LHCN-M2 (cell line): ENCODE measurements at regions not wholly inside any gene's neighbourhood (a gene's known extent, or its start where the extent isn't known, plus 50 kb on each side); places are given as distances from the start of the nearest gene placed in this dataset.
"Not testable (repeated sequence)": the region's sequence is repeated elsewhere in the genome, so short reads cannot be mapped to it uniquely, and the experiment has no call there.

Source experiments
- DNase-seq: peaks from one replicate; pipeline ENCODE4 v3.0.0-alpha.2; 2012; ENCODE audit warnings: low read depth

DNA sequence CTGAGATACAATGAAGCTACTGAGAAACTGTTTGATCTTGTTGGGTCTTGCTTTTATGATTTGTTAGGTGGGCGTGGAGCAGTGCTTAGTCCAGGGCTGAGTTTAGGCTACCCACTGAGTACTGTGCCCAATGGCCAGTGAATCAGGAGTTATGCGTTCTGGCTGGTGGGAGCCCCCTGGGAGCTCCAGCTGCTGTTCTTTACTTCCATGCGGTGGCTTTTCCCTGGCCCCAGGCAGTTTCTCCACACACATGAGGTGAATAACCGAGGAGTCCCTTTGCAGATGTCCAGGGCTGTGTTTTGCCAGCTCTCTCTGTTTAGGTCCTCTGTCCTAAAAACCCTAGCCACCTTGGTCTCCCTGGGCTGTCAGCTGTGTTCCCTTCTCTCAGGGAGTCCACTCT lies 106.5 kb downstream of the KLF13 start:
- DNase-seq, result no peak

- DNase-seq, result no peak
These were observed 106.9 kb downstream of the KLF13 start for GRCh38 chr15:31433574-31433973.

- no peak for DNase-seq
These were observed 107.6 kb downstream of the KLF13 start for GRCh38 chr15:31434275-31434587.

DNA sequence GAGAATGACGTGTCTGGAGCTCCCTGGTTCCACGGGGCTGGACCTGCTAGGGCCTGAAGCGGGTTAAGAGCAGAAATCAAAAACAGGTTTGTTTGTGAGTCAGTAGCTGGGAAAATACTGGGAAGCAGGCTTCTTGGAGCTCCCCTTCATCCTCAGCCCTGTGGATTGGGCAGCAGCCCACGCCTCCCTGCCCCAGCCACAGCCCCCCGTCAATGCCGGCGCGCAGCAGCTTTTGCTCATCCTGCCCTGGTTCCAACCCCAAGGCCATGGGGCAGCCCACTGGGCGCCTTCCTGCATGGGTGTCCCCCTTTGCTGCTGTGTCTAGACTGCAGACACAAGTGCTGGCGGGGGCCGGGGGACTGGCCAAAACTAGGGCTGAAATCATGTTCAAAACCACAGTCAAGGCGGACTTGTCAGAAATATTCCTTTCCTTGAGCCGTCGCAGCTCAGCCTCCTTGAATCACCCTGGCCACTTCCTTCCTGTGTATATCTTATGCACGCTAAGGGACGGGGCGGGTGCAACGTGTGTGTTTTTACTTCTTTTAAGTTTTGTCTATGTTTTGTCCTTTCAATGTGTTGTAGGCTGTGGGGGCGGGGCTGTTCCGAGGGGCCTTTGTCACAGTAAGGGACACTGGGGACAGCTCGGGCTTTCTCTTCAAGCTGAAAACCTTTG lies 108.1 kb downstream of the KLF13 start:
- no peak for DNase-seq

- peak; percentile 42 for DNase-seq
These were observed 108.8 kb downstream of the KLF13 start for GRCh38 chr15:31435261-31435911.

- no peak for DNase-seq
These were observed 109.4 kb downstream of the KLF13 start for GRCh38 chr15:31435912-31436628.

DNA sequence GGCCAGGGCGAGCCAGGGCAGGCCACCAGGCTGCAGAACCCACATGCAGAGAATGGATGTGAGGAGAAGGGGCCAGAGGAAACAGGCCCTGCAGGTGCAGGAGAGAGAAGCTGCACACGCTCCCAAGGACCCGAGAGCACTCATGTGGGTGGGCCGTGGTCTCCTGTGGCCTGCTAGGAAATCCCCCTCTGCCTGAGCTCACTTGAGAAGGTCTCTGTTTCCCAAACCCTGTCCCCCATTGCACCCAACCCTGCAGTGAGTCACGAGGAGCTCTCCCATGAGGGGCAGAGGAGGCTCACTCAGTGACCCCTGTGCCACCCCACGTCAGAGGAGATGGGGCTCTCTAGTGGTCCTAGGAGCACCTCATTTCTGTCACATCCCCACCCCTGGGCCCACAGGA lies 111.1 kb downstream of the KLF13 start:
- no peak for DNase-seq

DNA sequence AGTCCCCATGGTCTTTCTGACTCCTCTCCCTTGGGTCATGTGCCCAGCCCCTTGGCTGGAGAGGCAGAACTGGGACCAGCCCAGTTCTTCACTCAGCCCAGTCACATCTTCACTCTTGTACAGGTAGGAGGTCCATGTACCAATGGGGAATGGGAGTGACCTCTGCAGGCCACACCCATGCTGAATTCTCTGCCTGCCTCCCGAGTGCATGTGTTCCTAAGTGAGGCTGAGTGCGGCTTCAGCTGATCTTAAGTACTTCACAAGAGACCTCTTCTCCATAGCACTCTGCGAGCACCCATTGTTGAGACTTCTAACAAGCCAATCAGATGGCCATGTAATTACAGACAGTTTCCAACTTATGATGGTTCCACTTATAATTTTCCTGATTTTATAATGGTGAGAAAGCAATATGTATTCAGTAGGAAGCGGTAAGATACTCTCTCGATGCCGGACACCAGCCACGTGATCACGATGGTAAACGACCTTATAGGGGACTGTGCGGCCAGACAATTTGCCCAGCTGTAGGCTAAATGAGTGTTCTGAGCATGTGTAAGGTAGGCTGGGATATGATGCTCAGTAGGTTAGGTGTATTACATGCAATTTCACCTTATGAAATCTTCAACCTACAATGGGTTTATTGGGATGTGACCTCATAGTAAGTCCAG lies 112.1 kb downstream of the KLF13 start:
- no peak for DNase-seq

GRCh38 chr15:31439328-31439727 lies 112.7 kb downstream of the KLF13 start:
- DNase-seq, result no peak

DNA sequence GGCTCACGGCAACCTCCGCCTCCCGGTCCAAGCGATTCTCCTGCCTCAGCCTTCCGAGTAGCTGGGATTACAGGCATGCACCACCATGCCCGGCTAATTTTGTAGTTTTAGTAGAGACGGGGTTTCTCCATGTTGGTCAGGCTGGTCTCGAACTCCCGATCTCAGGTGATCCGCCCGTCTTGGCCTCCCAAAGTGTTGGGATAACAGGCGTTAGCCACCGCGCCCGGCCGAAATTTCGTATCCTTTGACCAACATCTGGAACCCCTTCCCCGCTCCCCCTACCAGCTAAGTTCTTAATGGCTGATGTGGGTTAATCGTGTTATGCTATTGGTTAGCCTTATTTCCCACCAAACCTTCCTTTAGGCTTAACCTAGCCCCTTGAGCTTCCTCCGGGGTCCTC lies 113.6 kb downstream of the KLF13 start:
- DNase-seq, result not testable (repeated sequence)

DNA sequence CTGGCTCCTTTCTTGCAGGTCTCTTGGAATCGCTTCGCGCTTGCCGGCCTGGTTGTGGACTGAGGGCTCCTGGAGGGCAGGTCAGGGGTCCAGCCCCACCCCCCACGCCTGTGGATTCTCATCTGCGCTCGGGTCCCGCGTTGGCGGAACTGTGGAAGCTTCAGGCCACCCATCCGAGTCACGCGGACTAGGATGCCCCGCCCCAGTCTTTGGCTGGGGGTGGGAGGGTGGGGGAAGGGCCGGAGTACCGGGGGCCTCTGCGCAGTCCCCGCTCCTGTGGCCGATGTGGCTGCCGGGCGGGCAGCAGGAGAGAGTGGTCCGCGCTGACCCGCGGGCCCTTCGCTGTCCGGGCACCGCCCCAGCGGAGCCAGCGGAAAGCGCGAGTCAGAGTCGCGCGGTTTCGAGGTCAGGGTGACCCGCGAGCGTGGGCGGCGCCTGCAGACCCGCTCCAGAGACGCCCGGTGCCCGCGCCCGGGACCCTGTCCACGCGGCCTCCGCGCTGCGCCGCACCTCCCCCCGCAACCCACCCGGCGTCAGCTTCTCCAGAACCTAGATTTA lies 114.2 kb downstream of the KLF13 start:
- DNase-seq, result no peak

DNA sequence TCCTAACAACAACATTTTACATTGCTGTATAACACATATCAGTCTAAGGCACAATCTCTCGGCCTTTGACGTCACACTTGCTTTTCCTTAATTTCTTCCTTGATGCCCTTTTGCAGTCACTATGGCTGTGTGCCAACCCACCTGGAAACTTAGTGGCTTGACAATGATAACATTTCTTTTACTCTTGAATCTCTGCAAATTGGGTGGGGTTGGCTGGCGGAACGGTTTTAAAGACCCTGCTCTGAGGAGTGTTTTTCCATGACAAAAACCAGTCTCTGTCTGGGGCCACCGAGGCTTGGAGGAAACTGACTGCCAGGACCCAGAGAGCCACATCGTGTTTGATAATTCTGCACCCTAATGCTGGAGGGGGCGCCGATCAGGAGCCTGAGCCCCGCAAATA lies 115.6 kb downstream of the KLF13 start:
- DNase-seq, result no peak

DNA sequence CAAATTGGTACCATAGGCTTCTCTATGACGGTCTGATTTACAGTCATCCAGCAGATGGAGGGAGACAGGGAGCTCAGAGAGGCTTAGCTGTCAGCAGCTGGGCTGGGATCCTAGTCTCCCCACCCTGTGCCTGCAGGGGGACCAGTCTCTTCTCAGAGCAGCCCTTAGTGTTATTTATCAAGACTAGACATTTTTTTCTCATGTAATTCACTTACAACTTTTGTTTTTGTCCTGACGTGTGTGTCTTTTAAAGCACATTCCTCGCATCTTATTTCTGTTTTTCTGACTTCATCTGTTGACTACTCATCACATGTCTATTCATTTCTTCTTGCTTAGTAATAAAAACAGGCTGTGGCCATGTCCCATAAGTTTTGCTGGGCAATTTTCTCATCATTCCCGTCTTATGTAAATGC lies 116.1 kb downstream of the KLF13 start:
- DNase-seq, result peak; percentile 71

- DNase-seq, result no peak
These were observed 118.2 kb downstream of the KLF13 start for GRCh38 chr15:31444844-31445243.

DNA sequence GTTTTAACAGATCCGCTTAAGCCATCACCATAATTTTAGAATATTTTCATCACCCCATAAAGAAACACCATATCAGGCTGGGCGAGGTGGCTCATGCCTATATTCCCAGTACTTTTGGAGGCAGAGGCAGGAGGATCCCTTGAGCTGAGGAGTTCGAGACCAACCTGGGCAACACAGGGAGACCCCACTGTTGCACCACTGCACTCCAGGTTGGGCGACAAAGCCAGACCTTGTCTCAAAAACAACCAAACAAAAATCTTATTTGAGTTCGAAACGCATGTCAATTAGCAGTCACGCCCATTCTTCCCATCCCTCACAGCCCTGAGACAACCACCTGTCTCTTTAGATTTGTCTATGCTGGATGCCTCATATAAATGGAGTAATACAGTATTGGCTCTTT lies 119.9 kb downstream of the KLF13 start:
- DNase-seq, result no peak

DNA sequence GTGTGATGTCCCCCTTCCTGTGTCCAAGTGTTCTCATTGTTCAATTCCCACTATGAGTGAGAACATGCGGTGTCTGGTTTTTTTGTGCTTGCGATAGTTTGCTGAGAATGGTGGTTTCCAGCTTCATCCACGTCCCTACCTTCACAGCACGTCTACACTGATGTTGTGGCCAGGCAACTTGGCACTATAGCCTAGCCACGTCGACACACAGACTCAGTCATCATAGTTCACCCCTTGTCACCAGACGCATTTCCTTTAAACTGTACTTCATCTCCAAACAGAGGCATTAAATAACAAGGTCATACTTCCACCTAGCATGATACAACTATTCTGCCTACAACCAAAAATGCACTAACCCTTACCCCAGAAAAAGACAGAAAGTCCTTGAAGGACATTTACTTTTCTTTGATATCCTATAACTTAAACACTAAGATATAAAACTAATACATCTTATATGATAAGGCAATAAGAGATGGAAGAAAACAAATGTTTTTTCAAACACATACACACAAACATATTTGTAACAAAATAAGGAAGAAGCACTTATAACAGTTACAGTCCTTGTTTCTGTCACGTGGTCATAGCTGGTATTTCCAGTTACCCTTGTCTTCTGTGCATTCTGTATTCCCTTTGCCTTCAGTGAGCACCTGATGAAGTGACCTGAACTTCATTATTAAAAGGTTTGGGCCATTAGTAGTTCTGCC lies 121.4 kb downstream of the KLF13 start:
- DNase-seq, result no peak

GRCh38 chr15:31448635-31448979 lies 122.0 kb downstream of the KLF13 start:
- no peak for DNase-seq

DNA sequence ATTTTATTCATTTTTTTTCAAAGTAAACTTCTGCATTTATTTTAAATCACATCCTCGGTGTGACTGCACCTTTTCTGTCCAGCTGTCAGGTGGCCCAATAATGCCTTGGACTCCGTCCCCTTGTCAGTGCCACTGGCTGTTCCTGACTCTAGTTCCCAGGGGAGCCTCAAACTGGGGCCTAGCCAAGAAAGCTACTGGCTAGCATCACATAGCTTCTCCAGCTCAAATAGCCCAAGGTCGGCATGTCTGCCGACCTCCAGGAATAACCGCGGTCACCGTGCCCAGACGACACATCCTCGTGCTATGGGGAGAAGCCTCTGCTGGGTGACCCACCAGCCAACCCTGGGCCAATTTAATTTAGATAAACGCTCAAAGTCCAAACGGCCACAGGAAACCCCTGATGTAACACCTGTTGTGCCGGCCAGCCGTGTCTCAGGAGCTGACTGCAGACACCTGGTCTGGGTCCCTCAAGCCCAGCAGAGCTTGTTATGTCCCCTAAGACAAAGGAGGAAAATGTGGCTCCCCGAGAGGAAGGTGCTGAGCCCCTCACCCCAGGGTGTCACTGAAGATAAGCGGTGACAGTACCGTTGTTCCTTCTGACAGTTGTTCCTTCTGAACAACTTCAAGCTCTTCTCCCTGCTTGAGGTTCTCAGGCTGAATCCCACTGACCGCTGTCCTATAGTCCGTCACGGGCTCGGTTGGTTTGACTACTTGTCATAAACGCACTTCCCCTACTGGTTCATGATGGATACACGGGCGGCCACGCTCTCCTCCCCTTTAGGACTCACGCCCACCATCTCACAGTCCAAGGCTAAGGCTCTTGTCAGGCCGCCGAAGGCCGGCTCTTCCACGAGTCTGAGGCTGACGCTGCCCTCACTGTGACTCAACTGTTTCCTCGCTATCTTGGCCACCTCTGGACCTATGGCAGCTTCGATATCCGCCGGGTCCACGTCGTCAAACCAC lies 126.2 kb downstream of the KLF13 start:
- DNase-seq, result no peak

GRCh38 chr15:31453558-31454318 lies 127.1 kb downstream of the KLF13 start:
- DNase-seq, result no peak

DNA sequence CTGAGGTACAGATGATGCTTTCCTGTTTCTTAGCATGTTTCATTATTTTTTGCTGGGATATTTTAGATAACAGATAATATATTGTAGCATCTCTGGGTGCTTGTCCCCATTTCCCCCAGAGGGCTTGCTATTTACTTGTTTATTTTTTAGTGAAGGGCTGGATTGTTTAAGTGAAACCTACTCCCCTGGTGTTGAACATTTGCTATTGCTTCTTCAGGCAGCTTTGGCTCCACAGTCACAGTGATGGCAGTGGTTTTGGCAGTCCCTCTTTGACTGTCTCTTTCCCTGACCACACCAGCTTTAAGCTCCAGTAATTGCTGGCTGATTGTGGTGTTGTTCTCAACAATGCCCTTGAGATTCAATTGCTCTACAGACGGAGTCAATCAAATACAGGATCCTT lies 128.9 kb downstream of the KLF13 start:
- DNase-seq, result no peak
